Transverse colon (tissue), 4 donors: ENCODE measurements at regions not wholly inside any gene's neighbourhood (a gene's known extent, or its start where the extent isn't known, plus 50 kb on each side); places are given as distances from the start of the nearest gene placed in this dataset.
"Not testable (repeated sequence)": the region's sequence is repeated elsewhere in the genome, so short reads cannot be mapped to it uniquely, and the experiment has no call there.

Experiments used
- POLR2A ChIP-seq: fragments of 450-650 bp; IDR thresholded peaks from one replicate; pipeline ENCODE4 v1.6.1; 2016; ENCODE audit warnings: antibody characterized with exemption, mild to moderate bottlenecking, moderate library complexity
- POLR2AphosphoS5 ChIP-seq, 3 donors: sonication (generic); formaldehyde crosslinking; IDR thresholded peaks; one replicate each; pipeline ENCODE4 v1.6.1; 2016; ENCODE audit warnings: antibody characterized with exemption in 3 of 3
- TF ChIP-seq, protein P1 (sequence below), 5 experiments: fragments of 200-600 bp in 3 of 5; fragments of 450-650 bp in 2 of 5; sonication (generic) in 3 of 5; IDR thresholded peaks; 1 replicate in 2 of 5; 2 replicates in 3 of 5; pipeline ENCODE4 v1.5.1; 2016 to 2017; ENCODE audit warnings: antibody characterized with exemption in 5 of 5, inconsistent platforms in 3 of 5, mild to moderate bottlenecking in 2 of 5, moderate library complexity in 1 of 5

DNA sequence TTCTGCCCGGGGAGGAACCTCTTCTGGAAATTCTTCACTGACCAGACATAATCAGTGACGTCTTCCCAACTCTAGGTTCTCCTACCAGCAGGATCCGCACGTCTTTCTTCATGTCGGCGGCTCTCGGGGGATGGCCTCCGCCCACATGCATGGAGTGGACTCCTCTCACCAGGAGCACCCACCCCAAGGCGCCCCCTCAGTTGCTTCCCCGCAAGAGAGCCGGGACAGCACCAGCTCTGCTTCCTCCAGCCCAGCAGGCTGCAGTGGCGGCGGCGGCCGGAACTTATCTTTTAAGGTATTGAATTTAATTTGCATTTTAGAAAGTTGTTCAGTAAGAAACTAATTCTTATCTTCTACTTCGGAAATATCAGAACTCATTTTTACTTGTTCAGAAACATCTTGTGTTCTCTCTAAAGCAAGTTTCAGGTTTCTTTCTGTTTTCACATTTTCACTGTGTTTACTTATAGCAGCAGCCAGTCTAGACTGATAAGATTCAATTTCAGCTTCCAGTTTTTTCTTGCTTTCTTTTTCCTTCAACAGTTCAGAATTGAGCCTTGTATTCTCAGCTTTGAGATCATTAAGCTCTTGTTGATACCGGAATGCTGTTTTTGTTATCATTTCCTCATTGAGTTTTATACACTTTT lies 343.5 kb downstream of the TUBA3C start:
- TF ChIP-seq, protein P1, sequence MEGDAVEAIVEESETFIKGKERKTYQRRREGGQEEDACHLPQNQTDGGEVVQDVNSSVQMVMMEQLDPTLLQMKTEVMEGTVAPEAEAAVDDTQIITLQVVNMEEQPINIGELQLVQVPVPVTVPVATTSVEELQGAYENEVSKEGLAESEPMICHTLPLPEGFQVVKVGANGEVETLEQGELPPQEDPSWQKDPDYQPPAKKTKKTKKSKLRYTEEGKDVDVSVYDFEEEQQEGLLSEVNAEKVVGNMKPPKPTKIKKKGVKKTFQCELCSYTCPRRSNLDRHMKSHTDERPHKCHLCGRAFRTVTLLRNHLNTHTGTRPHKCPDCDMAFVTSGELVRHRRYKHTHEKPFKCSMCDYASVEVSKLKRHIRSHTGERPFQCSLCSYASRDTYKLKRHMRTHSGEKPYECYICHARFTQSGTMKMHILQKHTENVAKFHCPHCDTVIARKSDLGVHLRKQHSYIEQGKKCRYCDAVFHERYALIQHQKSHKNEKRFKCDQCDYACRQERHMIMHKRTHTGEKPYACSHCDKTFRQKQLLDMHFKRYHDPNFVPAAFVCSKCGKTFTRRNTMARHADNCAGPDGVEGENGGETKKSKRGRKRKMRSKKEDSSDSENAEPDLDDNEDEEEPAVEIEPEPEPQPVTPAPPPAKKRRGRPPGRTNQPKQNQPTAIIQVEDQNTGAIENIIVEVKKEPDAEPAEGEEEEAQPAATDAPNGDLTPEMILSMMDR (IDR thresholded peaks at IDR 0.05) = not testable (repeated sequence)
- not testable (repeated sequence) for TF ChIP-seq POLR2A; POLR2AphosphoS5 (IDR thresholded peaks at IDR 0.05)
